ENCODE measurements at regions not wholly inside any gene's neighbourhood (a gene's known extent, or its start where the extent isn't known, plus 50 kb on each side); places are given as distances from the start of the nearest gene placed in this dataset.

DNA sequence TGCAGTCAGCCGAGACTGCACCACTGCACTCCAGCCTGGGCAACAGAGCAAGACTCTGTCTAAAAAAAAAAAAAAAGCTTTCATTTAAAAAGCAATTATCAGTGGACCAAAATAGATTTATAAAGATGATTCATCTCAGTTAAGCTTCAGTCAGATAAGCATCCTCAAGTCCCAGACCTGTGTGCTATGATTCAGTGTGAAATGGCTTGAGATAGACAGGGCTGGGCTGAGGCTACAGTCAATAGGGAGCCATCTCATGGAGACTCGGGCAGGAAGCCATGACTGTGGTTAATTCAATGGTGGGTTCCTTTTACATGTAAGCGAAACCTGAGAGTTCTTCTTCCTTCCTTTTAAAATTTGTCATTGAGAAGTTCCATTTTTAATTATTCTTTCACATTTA is 276.0 kb downstream of the TFAP2A start:
- TF ChIP-seq CTCF (IDR thresholded peaks at IDR 0.05) (no peak), POLR2A (IDR thresholded peaks at IDR 0.05) (no peak)

Data from vagina (tissue), 2 donors.